ENCODE measurements at regions not wholly inside any gene's neighbourhood (a gene's known extent, or its start where the extent isn't known, plus 50 kb on each side); places are given as distances from the start of the nearest gene placed in this dataset.

GRCh38 chr7:46294381-46294780 lies 373.3 kb upstream of the IGFBP3 start:
- no peaks in the 10 kb centered on the region for H3K9me2 ChIP-seq (ENCODE audit: insufficient read depth, low read length)
- no peaks in the 10 kb centered on the region for H3K9me3 ChIP-seq (ENCODE audit: low read length)
- H3K4me3 ChIP-seq (ENCODE audit: low read depth, low read length, poor library complexity, severe bottlenecking) = no peak overlapping the region
- no peak overlapping the region for H3K27ac ChIP-seq (ENCODE audit: low read depth, low read length, poor library complexity, severe bottlenecking)
- no peaks in the 10 kb centered on the region for H4K20me1 ChIP-seq (ENCODE audit: insufficient read depth, low read length)
- no peaks in the 10 kb centered on the region for H3K79me2 ChIP-seq (ENCODE audit: insufficient read depth, low read depth, low read length)
- no peaks in the 10 kb centered on the region for H3K4me1 ChIP-seq (ENCODE audit: insufficient read depth, low read length, poor library complexity, severe bottlenecking)
- BruUV-seq (replicated peaks) = no TSS peak
- no peaks in the 10 kb centered on the region for H3K36me3 ChIP-seq (ENCODE audit: insufficient read depth, low read length)
- no peak overlapping the region for H3K4me2 ChIP-seq (ENCODE audit: low read length)
- TF ChIP-seq CTCF (conservative IDR thresholded peaks at IDR 0.05; ENCODE audit: low read length) = no peak
- TF ChIP-seq EZH2phosphoT487 (IDR thresholded peaks at IDR 0.05; ENCODE audit: borderline replicate concordance, low read depth, low read length) = no peak
- DNase-seq (ENCODE audit: low spot score) = no peak
- intact Hi-C loops (cut with micrococcal nuclease; ENCODE audit: unreplicated experiment) = no loop called here
- POLR2A ChIA-PET = no interaction called here
- CTCF ChIA-PET (ENCODE audit: unreplicated experiment) = no interaction called here
- H2AFZ ChIP-seq (ENCODE audit: low read length) = no peak overlapping the region

- no peak overlapping the region for H3K4me2 ChIP-seq (ENCODE audit: low read length)
- H3K9me2 ChIP-seq (ENCODE audit: insufficient read depth, low read length) = no peaks in the 10 kb centered on the region
- no peak overlapping the region for H2AFZ ChIP-seq (ENCODE audit: low read length)
- H4K20me1 ChIP-seq (ENCODE audit: insufficient read depth, low read length) = no peaks in the 10 kb centered on the region
- POLR2A ChIA-PET = no interaction called here
- H3K27ac ChIP-seq (ENCODE audit: low read depth, low read length, poor library complexity, severe bottlenecking) = no peak overlapping the region
- H3K79me2 ChIP-seq (ENCODE audit: insufficient read depth, low read depth, low read length) = no peaks in the 10 kb centered on the region
- intact Hi-C loops (cut with micrococcal nuclease; ENCODE audit: unreplicated experiment) = no loop called here
- no peaks in the 10 kb centered on the region for H3K4me1 ChIP-seq (ENCODE audit: insufficient read depth, low read length, poor library complexity, severe bottlenecking)
- no peaks in the 10 kb centered on the region for H3K9me3 ChIP-seq (ENCODE audit: low read length)
- no peak for TF ChIP-seq EZH2phosphoT487 (IDR thresholded peaks at IDR 0.05; ENCODE audit: borderline replicate concordance, low read depth, low read length)
- TF ChIP-seq CTCF (conservative IDR thresholded peaks at IDR 0.05; ENCODE audit: low read length) = no peak
- no TSS peak for BruUV-seq (replicated peaks)
- DNase-seq (ENCODE audit: low spot score) = no peak
- H3K4me3 ChIP-seq (ENCODE audit: low read depth, low read length, poor library complexity, severe bottlenecking) = no peak overlapping the region
- H3K36me3 ChIP-seq (ENCODE audit: insufficient read depth, low read length) = no peaks in the 10 kb centered on the region
- CTCF ChIA-PET (ENCODE audit: unreplicated experiment) = no interaction called here
These were observed 371.7 kb upstream of the IGFBP3 start for GRCh38 chr7:46292741-46293140.

GRCh38 chr7:46291601-46292150 lies 370.6 kb upstream of the IGFBP3 start:
- H3K9me3 ChIP-seq (ENCODE audit: low read length) = no peaks in the 10 kb centered on the region

More at GRCh38 chr7:46291601-46292150, 370.6 kb upstream of the IGFBP3 start:
- Histone ChIP-seq H3K4me3 (ENCODE audit: low read depth, low read length, poor library complexity, severe bottlenecking) (no peak overlapping the region), H3K4me1 (ENCODE audit: insufficient read depth, low read length, poor library complexity, severe bottlenecking) (no peaks in the 10 kb centered on the region), H4K20me1 (ENCODE audit: insufficient read depth, low read length) (no peaks in the 10 kb centered on the region), H2AFZ (ENCODE audit: low read length) (no peak overlapping the region), H3K27ac (ENCODE audit: low read depth, low read length, poor library complexity, severe bottlenecking) (no peak overlapping the region), H3K4me2 (ENCODE audit: low read length) (no peak overlapping the region), H3K9me2 (ENCODE audit: insufficient read depth, low read length) (no peaks in the 10 kb centered on the region), H3K36me3 (ENCODE audit: insufficient read depth, low read length) (no peaks in the 10 kb centered on the region), H3K79me2 (ENCODE audit: insufficient read depth, low read depth, low read length) (no peaks in the 10 kb centered on the region)
- BruUV-seq (replicated peaks) = no TSS peak
- TF ChIP-seq EZH2phosphoT487 (IDR thresholded peaks at IDR 0.05; ENCODE audit: borderline replicate concordance, low read depth, low read length) = no peak
- TF ChIP-seq CTCF (conservative IDR thresholded peaks at IDR 0.05; ENCODE audit: low read length) = no peak
- intact Hi-C loops (cut with micrococcal nuclease; ENCODE audit: unreplicated experiment) = no loop called here
- DNase-seq (ENCODE audit: low spot score) = no peak
- ChIA-PET CTCF (ENCODE audit: unreplicated experiment) (no interaction called here), POLR2A (no interaction called here)
